GM20431 (cell line): ENCODE measurements at regions not wholly inside any gene's neighbourhood (a gene's known extent, or its start where the extent isn't known, plus 50 kb on each side); places are given as distances from the start of the nearest gene placed in this dataset.
"Not testable (repeated sequence)": the region's sequence is repeated elsewhere in the genome, so short reads cannot be mapped to it uniquely, and the experiment has no call there.

Source experiments
- in situ Hi-C: fragments of 300-500 bp; cut with MseI, MboI; formaldehyde crosslinking; loops from one replicate; pipeline ENCODE4 v1.15.0; 2020; ENCODE audit warnings: low sequenced_read_pairs; ENCODE audit not compliant: unreplicated experiment

- in situ Hi-C loops: no loop called here
These were observed 328.1 kb downstream of the IL20RB start for GRCh38 chr3:137285924-137286323.

- in situ Hi-C loops: no loop called here
These were observed 335.3 kb downstream of the IL20RB start for GRCh38 chr3:137293086-137293485.

GRCh38 chr3:137294139-137294538 is 336.4 kb downstream of the IL20RB start:
- in situ Hi-C loops: no loop called here

GRCh38 chr3:137294839-137295238 is 337.1 kb downstream of the IL20RB start:
- in situ Hi-C loops: no loop called here

GRCh38 chr3:137295336-137295735 is 337.6 kb downstream of the IL20RB start:
- in situ Hi-C loops: no loop called here

- in situ Hi-C loops: no loop called here
These were observed 338.3 kb downstream of the IL20RB start for GRCh38 chr3:137296116-137296515.

- in situ Hi-C loops: no loop called here
These were observed 340.0 kb downstream of the IL20RB start for GRCh38 chr3:137297770-137298169.

GRCh38 chr3:137300703-137301102 is 342.9 kb downstream of the IL20RB start:
- in situ Hi-C loops: no loop called here

GRCh38 chr3:137304313-137305056 is 346.7 kb downstream of the IL20RB start:
- in situ Hi-C loops: no loop called here

- in situ Hi-C loops: no loop called here
These were observed 366.3 kb downstream of the IL20RB start for GRCh38 chr3:137324114-137324513.

- in situ Hi-C loops: no loop called here
These were observed 367.4 kb downstream of the IL20RB start for GRCh38 chr3:137325170-137325569.

- in situ Hi-C loops: no loop called here
These were observed 368.2 kb downstream of the IL20RB start for GRCh38 chr3:137325934-137326333.

GRCh38 chr3:137329594-137329993 is 371.8 kb downstream of the IL20RB start:
- in situ Hi-C loops: no loop called here

- in situ Hi-C loops: no loop called here
These were observed 372.5 kb downstream of the IL20RB start for GRCh38 chr3:137330246-137330645.

GRCh38 chr3:137332297-137332696 is 374.5 kb downstream of the IL20RB start:
- in situ Hi-C loops: no loop called here

GRCh38 chr3:137335478-137335877 is 377.7 kb downstream of the IL20RB start:
- in situ Hi-C loops: no loop called here

- in situ Hi-C loops: not testable (repeated sequence)
These were observed 380.6 kb downstream of the IL20RB start for GRCh38 chr3:137338400-137338799.

- in situ Hi-C loops: no loop called here
These were observed 385.5 kb downstream of the IL20RB start for GRCh38 chr3:137343283-137343682.

GRCh38 chr3:137347132-137347531 is 389.3 kb downstream of the IL20RB start:
- in situ Hi-C loops: no loop called here

- in situ Hi-C loops: no loop called here
These were observed 390.1 kb downstream of the IL20RB start for GRCh38 chr3:137347817-137348368.

- in situ Hi-C loops: no loop called here
These were observed 391.2 kb downstream of the IL20RB start for GRCh38 chr3:137348936-137349335.
